T-cell (primary cell): ENCODE measurements at regions not wholly inside any gene's neighbourhood (a gene's known extent, or its start where the extent isn't known, plus 50 kb on each side); places are given as distances from the start of the nearest gene placed in this dataset.

Source experiments
- ATAC-seq, 4 experiments: fragments of 200-7000 bp in 3 of 4; fragments of 150-1000 bp in 1 of 4; cut with Tn5 transposase; replicated peaks in 1 of 4; 1 replicate in 3 of 4; 2 replicates in 1 of 4; pipeline ENCODE4 v1.10.0; 2021; ENCODE audit warnings: moderate library complexity in 3 of 4, mild to moderate bottlenecking in 2 of 4, moderate number of reproducible peaks in 1 of 4
- CTCF ChIA-PET, 2 donors: fragments of 300-600 bp; sonication (Branson Sonifier 250); formaldehyde crosslinking; loops; one replicate each; lab custom pipeline; 2022; ENCODE audit warnings: antibody characterized with exemption in 2 of 2; lab: Charles Lee
- POLR2A ChIA-PET, 2 donors: fragments of 300-600 bp; sonication (Branson Sonifier 250); formaldehyde crosslinking; loops; one replicate each; lab custom pipeline; 2022; ENCODE audit warnings: antibody characterized with exemption in 2 of 2; lab: Charles Lee
- DNase-seq, 35 experiments: peaks; one replicate each; pipeline versions ENCODE4 v3.0.0 to v3.0.0-alpha.2; 2013 to 2023
- H3K27ac ChIP-seq: one replicate; pipeline ENCODE4 v1.5.1; 2013; ENCODE audit warnings: low read length
- H3K27me3 ChIP-seq, 2 experiments: replicated peaks in 1 of 2; 1 replicate in 1 of 2; 2 replicates in 1 of 2; pipeline versions ENCODE4 v1.6.1 to v1.7.0; 2013; ENCODE audit warnings: low read length in 1 of 2, mixed read lengths in 1 of 2; ENCODE audit not compliant: control insufficient read depth in 2 of 2, insufficient read depth in 2 of 2; ENCODE audit errors: extremely low read depth in 1 of 2
- H3K36me3 ChIP-seq, 2 donors: 1 replicate in 1 of 2; 2 replicates in 1 of 2; pipeline versions ENCODE4 v1.6.1 to v1.7.0; 2013; ENCODE audit warnings: low read length in 1 of 2; ENCODE audit not compliant: control insufficient read depth in 2 of 2, insufficient read depth in 1 of 2; ENCODE audit errors: extremely low read depth in 1 of 2
- H3K4me1 ChIP-seq, 2 experiments: 1 replicate in 1 of 2; 2 replicates in 1 of 2; pipeline versions ENCODE4 v1.6.1 to v1.7.0; 2013; ENCODE audit warnings: low read length in 2 of 2, mixed read lengths in 1 of 2; ENCODE audit not compliant: insufficient read depth in 2 of 2, control insufficient read depth in 1 of 2; ENCODE audit errors: extremely low read depth in 1 of 2
- H3K4me3 ChIP-seq, 2 donors: 1 replicate in 1 of 2; 2 replicates in 1 of 2; pipeline versions ENCODE4 v1.5.1 to v1.7.0; 2013; ENCODE audit warnings: mild to moderate bottlenecking in 2 of 2, low read length in 1 of 2, moderate library complexity in 1 of 2; ENCODE audit not compliant: control insufficient read depth in 1 of 2; ENCODE audit errors: extremely low read depth in 1 of 2
- H3K9me3 ChIP-seq: 2 replicates; pipeline ENCODE4 v1.7.0; 2013
- H3K27ac Mint-ChIP-seq, 2 donors: one replicate each; pipeline ENCODE4 v1.8.0; 2020 to 2021; ENCODE audit warnings: mild to moderate bottlenecking in 2 of 2, mixed read lengths in 2 of 2
- H3K27me3 Mint-ChIP-seq, 2 donors: one replicate each; pipeline ENCODE4 v1.8.0; 2021 to 2022; ENCODE audit warnings: mixed read lengths in 2 of 2
- H3K36me3 Mint-ChIP-seq: one replicate; pipeline ENCODE4 v1.8.0; 2021; ENCODE audit warnings: mixed read lengths
- H3K4me1 Mint-ChIP-seq, 3 donors: one replicate each; pipeline ENCODE4 v1.8.0; 2020 to 2022; ENCODE audit warnings: mixed read lengths in 3 of 3, mild to moderate bottlenecking in 1 of 3
- H3K4me3 Mint-ChIP-seq, 3 donors: one replicate each; pipeline ENCODE4 v1.8.0; 2020 to 2022; ENCODE audit warnings: mild to moderate bottlenecking in 3 of 3, mixed read lengths in 3 of 3, moderate library complexity in 3 of 3
- H3K9me3 Mint-ChIP-seq, 3 donors: one replicate each; pipeline ENCODE4 v1.8.0; 2020 to 2022; ENCODE audit warnings: mixed read lengths in 3 of 3
- whole genome bisulfite sequencing: methylation state at CpG from one replicate; pipeline ENCODE4 v1.1.5; 2013; ENCODE audit warnings: missing lambda C conversion rate; ENCODE audit not compliant: insufficient coverage; 5-methylcytosine and 5-hydroxymethylcytosine counted together

GRCh38 chr5:2489306-2489705, 262.2 kb downstream of the IRX2 start:
- DNase-seq = no peak
- Mint-ChIP-seq H3K4me1 (no peaks in the 10 kb centered on the region), H3K9me3 (peaks cover 2 to 4% (median 4%) of the 10 kb centered on the region in 3 donors), H3K27me3 (no peaks in the 10 kb centered on the region), H3K4me3 (no peak overlapping the region), H3K36me3 (no peaks in the 10 kb centered on the region), H3K27ac (no peak overlapping the region)
- no peak for ATAC-seq
- no peaks in the 10 kb centered on the region for H3K36me3 ChIP-seq
- no peaks in the 10 kb centered on the region for H3K4me1 ChIP-seq
- no peak overlapping the region for H3K27ac ChIP-seq
- WGBS = 100% methylated on average over 7 of the region's 10 CpGs
- no peaks in the 10 kb centered on the region for H3K27me3 ChIP-seq
- no peak overlapping the region for H3K4me3 ChIP-seq
- ChIA-PET POLR2A (no interaction called here), CTCF (no interaction called here)
- no peaks in the 10 kb centered on the region for H3K9me3 ChIP-seq

GRCh38 chr5:2488593-2488992, 262.9 kb downstream of the IRX2 start:
- no peaks in the 10 kb centered on the region for H3K36me3 Mint-ChIP-seq
- no peak overlapping the region for H3K27ac Mint-ChIP-seq
- CTCF ChIA-PET = no interaction called here
- no peaks in the 10 kb centered on the region for H3K27me3 Mint-ChIP-seq
- no peak overlapping the region for H3K4me3 Mint-ChIP-seq
- H3K4me3 ChIP-seq = no peak overlapping the region
- POLR2A ChIA-PET = no interaction called here
- no peaks in the 10 kb centered on the region for H3K9me3 ChIP-seq
- H3K36me3 ChIP-seq = no peaks in the 10 kb centered on the region
- no peaks in the 10 kb centered on the region for H3K27me3 ChIP-seq
- H3K9me3 Mint-ChIP-seq = peaks cover 3 to 4% (median 4%) of the 10 kb centered on the region in 3 donors
- no peaks in the 10 kb centered on the region for H3K4me1 Mint-ChIP-seq
- WGBS = 79% methylated on average over 9 of the region's 9 CpGs
- no peaks in the 10 kb centered on the region for H3K4me1 ChIP-seq
- no peak overlapping the region for H3K27ac ChIP-seq
- ATAC-seq = no peak
- DNase-seq = no peak

- Histone ChIP-seq H3K4me3 (no peak overlapping the region), H3K36me3 (no peaks in the 10 kb centered on the region), H3K4me1 (no peaks in the 10 kb centered on the region), H3K27ac (no peak overlapping the region), H3K27me3 (no peaks in the 10 kb centered on the region), H3K9me3 (no peaks in the 10 kb centered on the region)
- Mint-ChIP-seq H3K4me3 (no peak overlapping the region), H3K36me3 (no peaks in the 10 kb centered on the region), H3K27ac (no peak overlapping the region), H3K4me1 (no peaks in the 10 kb centered on the region), H3K9me3 (peaks cover 4 to 11% (median 10%) of the 10 kb centered on the region in 3 donors), H3K27me3 (no peaks in the 10 kb centered on the region)
- CTCF ChIA-PET = no interaction called here
- WGBS = 70% methylated on average over 2 of the region's 2 CpGs
- POLR2A ChIA-PET = no interaction called here
- ATAC-seq (no peak), DNase-seq (no peak)
Measured at GRCh38 chr5:2487152-2487763, 264.2 kb downstream of the IRX2 start.

- 29% methylated on average over 1 of the region's 2 CpGs for WGBS
- Mint-ChIP-seq H3K27ac (no peak overlapping the region), H3K9me3 (peaks cover 10 to 20% (median 19%) of the 10 kb centered on the region in 3 donors), H3K4me1 (no peaks in the 10 kb centered on the region), H3K4me3 (no peak overlapping the region), H3K27me3 (no peaks in the 10 kb centered on the region), H3K36me3 (no peaks in the 10 kb centered on the region)
- no peaks in the 10 kb centered on the region for H3K27me3 ChIP-seq
- no peaks in the 10 kb centered on the region for H3K4me1 ChIP-seq
- no peaks in the 10 kb centered on the region for H3K36me3 ChIP-seq
- H3K4me3 ChIP-seq = no peak overlapping the region
- POLR2A ChIA-PET = no interaction called here
- ATAC-seq = no peak
- no peak for DNase-seq
- H3K27ac ChIP-seq = no peak overlapping the region
- CTCF ChIA-PET = no interaction called here
- peaks cover 2% of the 10 kb centered on the region for H3K9me3 ChIP-seq
Measured at GRCh38 chr5:2486373-2486772, 265.1 kb downstream of the IRX2 start.

- Histone ChIP-seq H3K36me3 (no peaks in the 10 kb centered on the region), H3K27me3 (no peaks in the 10 kb centered on the region), H3K27ac (no peak overlapping the region), H3K4me1 (no peaks in the 10 kb centered on the region), H3K4me3 (no peak overlapping the region), H3K9me3 (peaks cover 2% of the 10 kb centered on the region)
- Mint-ChIP-seq H3K36me3 (no peaks in the 10 kb centered on the region), H3K27ac (no peak overlapping the region), H3K27me3 (peaks cover 0 to 3% of the 10 kb centered on the region in 2 donors), H3K9me3 (peaks cover 16 to 31% (median 28%) of the 10 kb centered on the region in 3 donors), H3K4me1 (no peaks in the 10 kb centered on the region), H3K4me3 (no peak overlapping the region)
- DNase-seq (no peak), ATAC-seq (no peak)
- ChIA-PET POLR2A (no interaction called here), CTCF (no interaction called here)
Measured at GRCh38 chr5:2482778-2483177, 268.7 kb downstream of the IRX2 start.

GRCh38 chr5:2480871-2481270, 270.6 kb downstream of the IRX2 start:
- ChIA-PET CTCF (no interaction called here), POLR2A (no interaction called here)
- 100% methylated on average over 1 of the region's 4 CpGs for WGBS
- H3K4me1 Mint-ChIP-seq = no peaks in the 10 kb centered on the region
- no peaks in the 10 kb centered on the region for H3K27me3 ChIP-seq
- H3K36me3 ChIP-seq = no peaks in the 10 kb centered on the region
- H3K9me3 Mint-ChIP-seq = peaks cover 16 to 31% (median 25%) of the 10 kb centered on the region in 3 donors
- ATAC-seq (no peak), DNase-seq (no peak)
- H3K27ac Mint-ChIP-seq = no peak overlapping the region
- H3K4me3 ChIP-seq = no peak overlapping the region
- peaks cover 2% of the 10 kb centered on the region for H3K9me3 ChIP-seq
- H3K27ac ChIP-seq = no peak overlapping the region
- H3K4me3 Mint-ChIP-seq = no peak overlapping the region
- H3K4me1 ChIP-seq = no peaks in the 10 kb centered on the region
- peaks cover 0 to 3% of the 10 kb centered on the region in 2 donors for H3K27me3 Mint-ChIP-seq
- no peaks in the 10 kb centered on the region for H3K36me3 Mint-ChIP-seq

GRCh38 chr5:2475902-2476301, 275.6 kb downstream of the IRX2 start:
- no peaks in the 10 kb centered on the region for H3K9me3 ChIP-seq
- ChIA-PET CTCF (no interaction called here), POLR2A (no interaction called here)
- Mint-ChIP-seq H3K9me3 (peaks cover 3 to 10% (median 5%) of the 10 kb centered on the region in 3 donors), H3K27ac (no peak overlapping the region), H3K4me3 (no peak overlapping the region), H3K27me3 (peaks cover 0 to 3% of the 10 kb centered on the region in 2 donors), H3K36me3 (no peaks in the 10 kb centered on the region), H3K4me1 (no peaks in the 10 kb centered on the region)
- no peaks in the 10 kb centered on the region for H3K4me1 ChIP-seq
- no peaks in the 10 kb centered on the region for H3K27me3 ChIP-seq
- H3K4me3 ChIP-seq = no peak overlapping the region
- DNase-seq (no peak), ATAC-seq (no peak)
- H3K36me3 ChIP-seq = no peaks in the 10 kb centered on the region
- no CpG with 5 or more reads among the region's 3 CpGs for WGBS
- H3K27ac ChIP-seq = no peak overlapping the region
